ENCODE measurements at regions not wholly inside any gene's neighbourhood (a gene's known extent, or its start where the extent isn't known, plus 50 kb on each side); places are given as distances from the start of the nearest gene placed in this dataset.

- Histone ChIP-seq H3K4me2 (ENCODE audit: low read length) (no peak overlapping the region), H3K27ac (ENCODE audit: low read length) (no peak overlapping the region), H3K9me3 (ENCODE audit: insufficient read depth, low read length) (no peaks in the 10 kb centered on the region), H3K36me3 (replicated peaks; ENCODE audit: low read depth, low read length) (no peaks in the 10 kb centered on the region), H2AFZ (ENCODE audit: low read depth, low read length) (no peak overlapping the region), H3K4me3 (ENCODE audit: low read length) (no peak overlapping the region), H3K4me1 (ENCODE audit: low read length) (no peaks in the 10 kb centered on the region), H3K9ac (ENCODE audit: low read length) (no peak overlapping the region), H3K27me3 (ENCODE audit: low read depth, low read length) (no peaks in the 10 kb centered on the region), H3K79me2 (ENCODE audit: low read length) (no peaks in the 10 kb centered on the region), H4K20me1 (ENCODE audit: insufficient read depth, low read length) (no peaks in the 10 kb centered on the region)
- TF ChIP-seq CTCF (IDR thresholded peaks at IDR 0.05; ENCODE audit: low read depth, low read length) (no peak), EZH2phosphoT487 (IDR thresholded peaks at IDR 0.05; ENCODE audit: low read depth) (no peak)
Measured at GRCh38 chr10:59523851-59524250, 161.5 kb upstream of the FAM13C start.

GRCh38 chr10:59517996-59518395, 155.6 kb upstream of the FAM13C start:
- Histone ChIP-seq H3K27me3 (ENCODE audit: low read depth, low read length) (no peaks in the 10 kb centered on the region), H3K4me3 (ENCODE audit: low read length) (no peak overlapping the region), H3K4me2 (ENCODE audit: low read length) (no peak overlapping the region), H3K9me3 (ENCODE audit: insufficient read depth, low read length) (no peaks in the 10 kb centered on the region), H3K27ac (ENCODE audit: low read length) (no peak overlapping the region), H3K79me2 (ENCODE audit: low read length) (no peaks in the 10 kb centered on the region), H4K20me1 (ENCODE audit: insufficient read depth, low read length) (no peaks in the 10 kb centered on the region), H3K36me3 (replicated peaks; ENCODE audit: low read depth, low read length) (no peaks in the 10 kb centered on the region), H3K4me1 (ENCODE audit: low read length) (no peaks in the 10 kb centered on the region), H3K9ac (ENCODE audit: low read length) (no peak overlapping the region), H2AFZ (ENCODE audit: low read depth, low read length) (no peak overlapping the region)
- TF ChIP-seq EZH2phosphoT487 (IDR thresholded peaks at IDR 0.05; ENCODE audit: low read depth): no peak
- TF ChIP-seq CTCF (IDR thresholded peaks at IDR 0.05; ENCODE audit: low read depth, low read length): no peak

GRCh38 chr10:59517341-59517899, 155.1 kb upstream of the FAM13C start:
- Histone ChIP-seq H3K9me3 (ENCODE audit: insufficient read depth, low read length) (no peaks in the 10 kb centered on the region), H3K9ac (ENCODE audit: low read length) (no peak overlapping the region), H2AFZ (ENCODE audit: low read depth, low read length) (no peak overlapping the region), H3K4me3 (ENCODE audit: low read length) (no peak overlapping the region), H4K20me1 (ENCODE audit: insufficient read depth, low read length) (no peaks in the 10 kb centered on the region), H3K4me1 (ENCODE audit: low read length) (no peaks in the 10 kb centered on the region), H3K36me3 (replicated peaks; ENCODE audit: low read depth, low read length) (no peaks in the 10 kb centered on the region), H3K79me2 (ENCODE audit: low read length) (no peaks in the 10 kb centered on the region), H3K4me2 (ENCODE audit: low read length) (no peak overlapping the region), H3K27me3 (ENCODE audit: low read depth, low read length) (no peaks in the 10 kb centered on the region), H3K27ac (ENCODE audit: low read length) (no peak overlapping the region)
- TF ChIP-seq EZH2phosphoT487 (IDR thresholded peaks at IDR 0.05; ENCODE audit: low read depth): no peak
- no peak for TF ChIP-seq CTCF (IDR thresholded peaks at IDR 0.05; ENCODE audit: low read depth, low read length)

- Histone ChIP-seq H3K4me2 (ENCODE audit: low read length) (no peak overlapping the region), H3K27ac (ENCODE audit: low read length) (no peak overlapping the region)
Measured at GRCh38 chr10:59513558-59513957, 151.2 kb upstream of the FAM13C start.

More at GRCh38 chr10:59513558-59513957, 151.2 kb upstream of the FAM13C start:
- no peaks in the 10 kb centered on the region for H4K20me1 ChIP-seq (ENCODE audit: insufficient read depth, low read length)
- no peaks in the 10 kb centered on the region for H3K27me3 ChIP-seq (ENCODE audit: low read depth, low read length)
- no peaks in the 10 kb centered on the region for H3K36me3 ChIP-seq (replicated peaks; ENCODE audit: low read depth, low read length)
- H3K79me2 ChIP-seq (ENCODE audit: low read length): no peaks in the 10 kb centered on the region
- H3K4me3 ChIP-seq (ENCODE audit: low read length): no peak overlapping the region
- no peak overlapping the region for H2AFZ ChIP-seq (ENCODE audit: low read depth, low read length)
- TF ChIP-seq EZH2phosphoT487 (IDR thresholded peaks at IDR 0.05; ENCODE audit: low read depth) (no peak), CTCF (IDR thresholded peaks at IDR 0.05; ENCODE audit: low read depth, low read length) (no peak)
- no peaks in the 10 kb centered on the region for H3K4me1 ChIP-seq (ENCODE audit: low read length)
- H3K9me3 ChIP-seq (ENCODE audit: insufficient read depth, low read length): no peaks in the 10 kb centered on the region
- H3K9ac ChIP-seq (ENCODE audit: low read length): no peak overlapping the region

All from OCI-LY3 (cell line).